K562 (cell line): ENCODE measurements at regions not wholly inside any gene's neighbourhood (a gene's known extent, or its start where the extent isn't known, plus 50 kb on each side); places are given as distances from the start of the nearest gene placed in this dataset.

Source experiments
- ATAC-seq: fragments of 200-7000 bp; cut with Tn5 transposase; 3 replicates; pipeline ENCODE4 v1.9.1; 2020; ENCODE audit warnings: moderate library complexity
- BruUV-seq: library from RNA; stranded (reverse); fragments of 400-500 nt; replicated peaks from 2 replicates; lab custom pipeline; 2021; lab: Mats Ljungman, UMichigan
- CTCF ChIA-PET: fragments of 300-600 bp; formaldehyde crosslinking; extraction: SDS; loops from one replicate; lab custom pipeline; 2021; ENCODE audit warnings: low intra/inter-chr PET ratio; lab: Yijun Ruan, JAX
- POLR2A ChIA-PET: fragments of 300-600, 350-650 bp; sonication (Branson Sonifier 250); formaldehyde crosslinking; extraction: SDS; loops from one replicate; lab custom pipeline; 2021; ENCODE audit warnings: antibody characterized with exemption, inconsistent platforms; lab: Yijun Ruan, JAX
- DNase-seq, 4 experiments: peaks; one replicate each; pipeline versions ENCODE4 v3.0.0 to v3.0.0-alpha.2; 2011 to 2018; ENCODE audit warnings: low spot score in 3 of 4, mixed read lengths in 3 of 4; ENCODE audit errors: extremely low read depth in 1 of 4
- FAIRE-seq: peaks from 2 replicates; lab custom pipeline; 2011; peaks lifted over from hg19 to GRCh38; lab: Jason Lieb, UNC
- H2AFZ ChIP-seq: 2 replicates; pipeline ENCODE4 v1.6.0; 2011; ENCODE audit warnings: low read depth, low read length, control low read depth, inconsistent platforms
- H3K27ac ChIP-seq: fragments of 200-600 bp; 3 replicates; pipeline ENCODE4 v1.8.0; 2011; ENCODE audit warnings: low read depth, mild to moderate bottlenecking, control low read depth, inconsistent platforms, low read length, moderate library complexity, mixed read lengths; ENCODE audit errors: extremely low read depth
- H3K27me3 ChIP-seq, 2 experiments: fragments of 300-600 bp in 1 of 2; 2 replicates in 1 of 2; 3 replicates in 1 of 2; pipeline versions ENCODE4 v1.6.0 to v1.8.0; 2011; ENCODE audit warnings: inconsistent platforms in 2 of 2, low read length in 2 of 2, mild to moderate bottlenecking in 1 of 2, mixed read lengths in 1 of 2, moderate library complexity in 1 of 2; ENCODE audit not compliant: control insufficient read depth in 2 of 2, insufficient read depth in 2 of 2
- H3K36me3 ChIP-seq: fragments of 300-600 bp; 3 replicates; pipeline ENCODE4 v1.8.0; 2011; ENCODE audit warnings: mild to moderate bottlenecking, low read length, inconsistent platforms; ENCODE audit not compliant: control insufficient read depth, insufficient read depth
- H3K4me1 ChIP-seq, 2 experiments: fragments of 200-600 bp in 1 of 2; replicated peaks in 1 of 2; 2 replicates in 1 of 2; 3 replicates in 1 of 2; pipeline versions ENCODE4 v1.5.1 to v1.8.0; 2011; ENCODE audit warnings: inconsistent platforms in 2 of 2, low read length in 2 of 2, mild to moderate bottlenecking in 1 of 2, mixed read lengths in 1 of 2, moderate library complexity in 1 of 2; ENCODE audit not compliant: control insufficient read depth in 2 of 2, insufficient read depth in 2 of 2
- H3K4me2 ChIP-seq: 2 replicates; pipeline ENCODE4 v1.6.1; 2011; ENCODE audit warnings: low read length, control low read depth, inconsistent platforms, mixed read lengths; ENCODE audit not compliant: insufficient read depth
- H3K4me3 ChIP-seq: fragments of 200-600 bp; sonication (generic), shearing (Covaris generic); 2 replicates; pipeline ENCODE4 v1.5.1; 2016; ENCODE audit warnings: control low read depth, inconsistent platforms
- H3K79me2 ChIP-seq: fragments of 200-600 bp; 3 replicates; pipeline ENCODE4 v1.8.0; 2011; ENCODE audit warnings: low read length, inconsistent platforms; ENCODE audit not compliant: control insufficient read depth, insufficient read depth
- H3K9ac ChIP-seq, 2 experiments: 2 replicates each; pipeline versions ENCODE4 v1.6.0 to v1.6.1; 2011; ENCODE audit warnings: low read depth in 2 of 2, low read length in 2 of 2, control low read depth in 1 of 2, inconsistent platforms in 1 of 2, mild to moderate bottlenecking in 1 of 2, mixed read lengths in 1 of 2; ENCODE audit not compliant: insufficient read depth in 1 of 2
- H3K9me1 ChIP-seq: one replicate; pipeline ENCODE4 v1.6.0; 2011; ENCODE audit warnings: inconsistent platforms, mild to moderate bottlenecking, low read length, moderate library complexity; ENCODE audit not compliant: control insufficient read depth, insufficient read depth
- H3K9me3 ChIP-seq: replicated peaks from 2 replicates; pipeline ENCODE4 v1.5.1; 2011; ENCODE audit warnings: low read depth, low read length, inconsistent platforms; ENCODE audit not compliant: control insufficient read depth, insufficient read depth
- H4K20me1 ChIP-seq: replicated peaks from 2 replicates; pipeline ENCODE4 v1.6.1; 2011; ENCODE audit warnings: low read length, inconsistent platforms, mixed read lengths; ENCODE audit not compliant: control insufficient read depth, insufficient read depth
- BRF1 ChIP-seq: IDR thresholded peaks from 3 replicates; pipeline ENCODE4 v1.6.1; 2011; ENCODE audit warnings: borderline replicate concordance, mild to moderate bottlenecking; ENCODE audit not compliant: insufficient read length; ENCODE audit errors: extremely low read depth
- MGA ChIP-seq: fragments of 450-650 bp; IDR thresholded peaks from 2 replicates; pipeline ENCODE4 v1.6.1; 2016; ENCODE audit warnings: mild to moderate bottlenecking, moderate library complexity
- THRAP3 ChIP-seq: fragments of 450-650 bp; IDR thresholded peaks from 2 replicates; pipeline ENCODE4 v1.6.1; 2016; ENCODE audit warnings: mild to moderate bottlenecking, inconsistent platforms, borderline replicate concordance
- ZNF584 ChIP-seq: fragments of 200-800 bp; sonication (Bioruptor generic); IDR thresholded peaks from 2 replicates; pipeline ENCODE4 v1.6.1; 2016; ENCODE audit warnings: low read depth, mild to moderate bottlenecking, missing genetic modification characterization, missing compliant biosample characterization
- WGBS: fragments of 100-300 bp; shearing (Covaris generic); methylation state at CpG from one replicate; pipeline ENCODE4 v1.1.6; 2016; ENCODE audit warnings: low coverage, mixed read lengths; ENCODE audit not compliant: insufficient coverage; ENCODE audit errors: missing lambda C conversion rate; 5-methylcytosine and 5-hydroxymethylcytosine counted together
- in situ Hi-C: fragments of 300-500 bp; cut with MboI; formaldehyde crosslinking; loops from 4 replicates; pipeline ENCODE4 v1.15.0; 2018; ENCODE audit warnings: inconsistent platforms, mixed read lengths
- intact Hi-C: fragments of 100-400 bp; cut with micrococcal nuclease; formaldehyde crosslinking; loops from 2 replicates; pipeline ENCODE4 v1.14.2; 2022

- no peak for FAIRE-seq
- no peak for ATAC-seq
- Histone ChIP-seq H3K27me3 (peaks cover 8 to 25% of the 10 kb centered on the region in 2 experiments; a peak in 4 of 5 replicates), H3K27ac (no peak overlapping the region), H4K20me1 (peaks cover under 1% of the 10 kb centered on the region; the same call in 1 of the 2 replicates), H3K4me2 (no peak overlapping the region), H3K9ac (no peak overlapping the region), H3K9me3 (no peaks in the 10 kb centered on the region), H3K79me2 (no peaks in the 10 kb centered on the region), H2AFZ (no peak overlapping the region), H3K4me3 (no peak overlapping the region), H3K36me3 (no peaks in the 10 kb centered on the region), H3K4me1 (no peaks in the 10 kb centered on the region), H3K9me1 (no peaks in the 10 kb centered on the region)
- intact Hi-C loops: no loop called here
- ChIA-PET POLR2A (no interaction called here), CTCF (no interaction called here)
- BruUV-seq: no TSS peak
- in situ Hi-C loops: no loop called here
- DNase-seq: no peak
- WGBS: 0% methylated on average over 6 of the region's 6 CpGs
- TF ChIP-seq MGA (no peak), ZNF584 (CRISPR knock-in tag) (no peak), THRAP3 (no peak), BRF1 (no peak)
Observed at GRCh38 chr10:47173929-47174442, 126.0 kb upstream of the GDF10 start.
